IMR-90 (cell line): ENCODE measurements at regions not wholly inside any gene's neighbourhood (a gene's known extent, or its start where the extent isn't known, plus 50 kb on each side); places are given as distances from the start of the nearest gene placed in this dataset.
A peak's percentile ranks its signal among the peaks of the same experiment; 100 is the strongest.

Source experiments
- ATAC-seq: fragments of 200-7000 bp; cut with Tn5 transposase; 2 replicates; pipeline ENCODE4 v1.9.1; 2020; ENCODE audit warnings: low read depth, mild to moderate bottlenecking, moderate library complexity
- BruUV-seq: library from RNA; stranded (reverse); fragments of 400-500 nt; replicated peaks from 2 replicates; lab custom pipeline; 2021; lab: Mats Ljungman, UMichigan
- CTCF ChIA-PET: fragments of 300-600 bp; formaldehyde crosslinking; extraction: SDS; loops from one replicate; lab custom pipeline; 2021; ENCODE audit warnings: antibody characterized with exemption; lab: Yijun Ruan, JAX
- POLR2A ChIA-PET: fragments of 300-600 bp; sonication (Branson Sonifier 250); formaldehyde crosslinking; loops from one replicate; lab custom pipeline; 2022; ENCODE audit warnings: antibody characterized with exemption; ENCODE audit not compliant: unreplicated experiment; lab: Charles Lee
- DNase-seq: peaks from one replicate; pipeline ENCODE4 v3.0.0; 2013
- H2AFZ ChIP-seq: replicated peaks from 2 replicates; pipeline ENCODE3; 2013; ENCODE audit warnings: low read length, mild to moderate bottlenecking; ENCODE audit not compliant: poor library complexity
- H2AK5ac ChIP-seq: 2 replicates; pipeline ENCODE4 v1.6.1; 2013; ENCODE audit warnings: low read depth, low read length, inconsistent platforms
- H2AK9ac ChIP-seq: replicated peaks from 2 replicates; pipeline ENCODE3; 2013; ENCODE audit warnings: mild to moderate bottlenecking, low read depth, low read length, moderate library complexity; ENCODE audit not compliant: poor library complexity
- H2BK120ac ChIP-seq: 2 replicates; pipeline ENCODE4 v1.6.1; 2013; ENCODE audit warnings: low read depth, low read length, inconsistent platforms
- H2BK15ac ChIP-seq: 3 replicates; pipeline ENCODE4 v1.6.1; 2013; ENCODE audit warnings: low read depth, low read length, inconsistent platforms
- H2BK20ac ChIP-seq: 2 replicates; pipeline ENCODE4 v1.6.1; 2013; ENCODE audit warnings: low read depth, mild to moderate bottlenecking, inconsistent platforms, low read length, moderate library complexity
- H2BK5ac ChIP-seq: 2 replicates; pipeline ENCODE4 v1.6.1; 2013; ENCODE audit warnings: mild to moderate bottlenecking, low read depth, low read length, inconsistent platforms; ENCODE audit not compliant: poor library complexity, severe bottlenecking
- H3K14ac ChIP-seq: replicated peaks from 2 replicates; pipeline ENCODE4 v1.6.1; 2013; ENCODE audit warnings: low read depth, low read length, inconsistent platforms
- H3K18ac ChIP-seq: 2 replicates; pipeline ENCODE4 v1.6.1; 2013; ENCODE audit warnings: low read depth, low read length, control low read depth
- H3K23ac ChIP-seq: 2 replicates; pipeline ENCODE4 v1.6.1; 2013; ENCODE audit warnings: low read depth, low read length, inconsistent platforms
- H3K27ac ChIP-seq: 2 replicates; pipeline ENCODE4 v1.5.1; 2013; ENCODE audit warnings: mild to moderate bottlenecking, control low read depth, low read length; ENCODE audit not compliant: insufficient read depth
- H3K27me3 ChIP-seq: 2 replicates; pipeline ENCODE4 v1.6.1; 2013; ENCODE audit warnings: low read length; ENCODE audit not compliant: control insufficient read depth, insufficient read depth
- H3K36me3 ChIP-seq: 2 replicates; pipeline ENCODE4 v1.6.1; 2013; ENCODE audit warnings: low read length, mixed read lengths; ENCODE audit not compliant: control insufficient read depth, insufficient read depth
- H3K4ac ChIP-seq: 2 replicates; pipeline ENCODE4 v1.6.1; 2013; ENCODE audit warnings: low read depth, low read length, inconsistent platforms
- H3K4me1 ChIP-seq: 2 replicates; pipeline ENCODE4 v1.6.1; 2013; ENCODE audit warnings: low read length, mixed read lengths; ENCODE audit not compliant: control insufficient read depth, insufficient read depth
- H3K4me2 ChIP-seq: 2 replicates; pipeline ENCODE4 v1.6.1; 2013; ENCODE audit warnings: low read depth, mild to moderate bottlenecking, control low read depth, low read length, moderate library complexity
- H3K4me3 ChIP-seq: 2 replicates; pipeline ENCODE4 v1.5.1; 2013; ENCODE audit warnings: low read depth, mild to moderate bottlenecking, control low read depth, low read length, moderate library complexity; ENCODE audit not compliant: insufficient read depth
- H3K56ac ChIP-seq: 2 replicates; pipeline ENCODE4 v1.6.1; 2013; ENCODE audit warnings: low read length, inconsistent platforms; ENCODE audit not compliant: insufficient read depth; ENCODE audit errors: extremely low read depth
- H3K79me1 ChIP-seq, 2 experiments: 2 replicates each; pipeline ENCODE4 v1.6.1; 2013; ENCODE audit warnings: low read length in 2 of 2, inconsistent platforms in 1 of 2, low read depth in 1 of 2
- H3K9ac ChIP-seq: 2 replicates; pipeline ENCODE4 v1.6.1; 2013; ENCODE audit warnings: low read depth, low read length, control low read depth
- H3K9me1 ChIP-seq: 2 replicates; pipeline ENCODE4 v1.6.1; 2013; ENCODE audit warnings: low read length, inconsistent platforms; ENCODE audit not compliant: insufficient read depth
- H3K9me3 ChIP-seq: 2 replicates; pipeline ENCODE4 v1.6.1; 2013; ENCODE audit warnings: low read length; ENCODE audit not compliant: control insufficient read depth, insufficient read depth
- H4K20me1 ChIP-seq: 2 replicates; pipeline ENCODE4 v1.6.1; 2013; ENCODE audit warnings: low read length, inconsistent platforms; ENCODE audit not compliant: insufficient read depth
- H4K5ac ChIP-seq: 2 replicates; pipeline ENCODE4 v1.6.1; 2013; ENCODE audit warnings: mild to moderate bottlenecking, low read depth, low read length, control low read depth
- H4K8ac ChIP-seq, 2 experiments: 2 replicates each; pipeline ENCODE4 v1.6.1; 2013; ENCODE audit warnings: low read depth in 2 of 2, low read length in 2 of 2, control low read depth in 1 of 2, inconsistent platforms in 1 of 2
- H4K91ac ChIP-seq: 2 replicates; pipeline ENCODE4 v1.6.1; 2013; ENCODE audit warnings: low read depth, low read length, inconsistent platforms; ENCODE audit not compliant: insufficient read depth
- CEBPB ChIP-seq: IDR thresholded peaks from 2 replicates; pipeline ENCODE4 v1.6.1; 2012; ENCODE audit warnings: low read depth, low read length, improper control_type of control experiment
- MAFK ChIP-seq: IDR thresholded peaks from 2 replicates; pipeline ENCODE4 v1.6.1; 2012; ENCODE audit warnings: low read depth, low read length, improper control_type of control experiment
- NFE2L2 ChIP-seq: fragments of 150-350 bp; IDR thresholded peaks from 2 replicates; pipeline ENCODE4 v1.6.1; 2016; ENCODE audit warnings: low read depth, mild to moderate bottlenecking, low read length
- RFX5 ChIP-seq: IDR thresholded peaks from 2 replicates; pipeline ENCODE4 v1.8.0; 2012; ENCODE audit warnings: low read depth, mild to moderate bottlenecking, low read length, moderate library complexity
- WGBS, 2 experiments: methylation state at CpG; one replicate each; pipeline versions ENCODE4 v1.1.5 to v1.1.7; 2013; ENCODE audit warnings: missing lambda C conversion rate in 2 of 2; ENCODE audit not compliant: insufficient read length in 1 of 2; ENCODE audit errors: extremely low coverage in 2 of 2; 5-methylcytosine and 5-hydroxymethylcytosine counted together
- dilution Hi-C: fragments of 300-500 bp; cut with HindIII; formaldehyde crosslinking; loops from one replicate; pipeline ENCODE4 v1.14.3; 2018; ENCODE audit warnings: low sequenced_read_pairs; ENCODE audit not compliant: unreplicated experiment
- in situ Hi-C: fragments of 300-500 bp; cut with MboI; formaldehyde crosslinking; loops from 3 replicates; pipeline ENCODE4 v1.14.3; 2019; ENCODE audit warnings: low sequenced_read_pairs, inconsistent platforms, mixed read lengths
- intact Hi-C: fragments of 100-400 bp; cut with micrococcal nuclease; formaldehyde crosslinking; loops from 2 replicates; pipeline ENCODE4 v1.10.0; 2022

GRCh38 chr4:4596720-4597119, 54.9 kb upstream of the STX18 start:
- dilution Hi-C loops: no loop called here
- Histone ChIP-seq H2AK9ac (no peak overlapping the region), H4K5ac (no peak overlapping the region), H3K4me2 (no peak overlapping the region), H3K56ac (no peak overlapping the region), H2BK5ac (no peak overlapping the region), H3K14ac (no peak overlapping the region), H4K91ac (no peak overlapping the region), H3K4me1 (no peaks in the 10 kb centered on the region), H3K4ac (no peak overlapping the region), H4K20me1 (no peaks in the 10 kb centered on the region), H3K4me3 (no peak overlapping the region), H2AK5ac (no peak overlapping the region), H3K79me1 (no peaks in the 10 kb centered on the region), H3K9ac (no peak overlapping the region), H3K9me3 (peaks cover 5% of the 10 kb centered on the region), H3K27ac (no peak overlapping the region), H3K36me3 (no peaks in the 10 kb centered on the region), H2BK15ac (no peak overlapping the region), H3K9me1 (no peaks in the 10 kb centered on the region), H2AFZ (no peak overlapping the region), H3K23ac (no peak overlapping the region), H2BK20ac (no peak overlapping the region), H2BK120ac (no peak overlapping the region), H4K8ac (no peak overlapping the region), H3K18ac (no peak overlapping the region), H3K27me3 (no peaks in the 10 kb centered on the region)
- ChIA-PET POLR2A (no interaction called here), CTCF (no interaction called here)
- in situ Hi-C loops: no loop called here
- ATAC-seq (no peak), DNase-seq (no peak)
- BruUV-seq: no TSS peak
- intact Hi-C loops: no loop called here
- no CpG with 5 or more reads among the region's 3 CpGs for WGBS, 2 experiments
- TF ChIP-seq NFE2L2 (no peak), MAFK (no peak), RFX5 (no peak), CEBPB (peak; percentile 58)
